HEK293 (cell line): ENCODE measurements at regions not wholly inside any gene's neighbourhood (a gene's known extent, or its start where the extent isn't known, plus 50 kb on each side); places are given as distances from the start of the nearest gene placed in this dataset.

Experiments
- CTCF ChIA-PET: fragments of 350-600 bp; formaldehyde crosslinking; extraction: SDS; loops from one replicate; lab custom pipeline; 2021; ENCODE audit warnings: antibody characterized with exemption; lab: Yijun Ruan, JAX
- POLR2A ChIA-PET: fragments of 300-600 bp; formaldehyde crosslinking; extraction: SDS; loops from one replicate; lab custom pipeline; 2020; ENCODE audit warnings: antibody characterized with exemption, inconsistent platforms; lab: Yijun Ruan, JAX
- H3K27ac ChIP-seq: fragments of 200-500 bp; sonication (Bioruptor generic); 2 replicates; pipeline ENCODE4 v1.5.1; 2014; ENCODE audit warnings: low read depth, low read length, control low read depth, inconsistent platforms; ENCODE audit errors: extremely low read depth
- H3K36me3 ChIP-seq, 2 experiments: fragments of 200-500 bp in 1 of 2; sonication (Bioruptor generic) in 1 of 2; 1 replicate in 1 of 2; 2 replicates in 1 of 2; pipeline ENCODE4 v1.5.1; 2014 to 2017; ENCODE audit warnings: inconsistent platforms in 2 of 2, low read length in 2 of 2; ENCODE audit not compliant: control insufficient read depth in 2 of 2, insufficient read depth in 1 of 2
- H3K4me1 ChIP-seq: fragments of 200-500 bp; sonication (Bioruptor generic); 2 replicates; pipeline ENCODE4 v1.5.1; 2014; ENCODE audit warnings: mild to moderate bottlenecking, low read length, inconsistent platforms; ENCODE audit not compliant: control insufficient read depth, insufficient read depth
- H3K4me3 ChIP-seq: 2 replicates; pipeline ENCODE4 v1.5.1; 2011; ENCODE audit warnings: low read depth, mild to moderate bottlenecking, control low read depth, low read length, moderate library complexity
- H3K9me3 ChIP-seq: fragments of 200-500 bp; sonication (Bioruptor generic); 2 replicates; pipeline ENCODE4 v1.5.1; 2014; ENCODE audit warnings: low read depth, low read length, inconsistent platforms; ENCODE audit not compliant: control insufficient read depth, insufficient read depth
- AEBP2 ChIP-seq: fragments of 450-650 bp; formaldehyde crosslinking; IDR thresholded peaks from 2 replicates; pipeline ENCODE4 v1.5.1; 2016; ENCODE audit warnings: missing biosample characterization, missing genetic modification characterization, borderline replicate concordance
- KLF1 ChIP-seq: fragments of 450-650 bp; formaldehyde crosslinking; IDR thresholded peaks from 2 replicates; pipeline ENCODE4 v1.5.1; 2016; ENCODE audit warnings: missing biosample characterization, missing genetic modification characterization
- KLF16 ChIP-seq: fragments of 450-650 bp; formaldehyde crosslinking; IDR thresholded peaks from 2 replicates; pipeline ENCODE4 v1.5.1; 2017; ENCODE audit warnings: missing biosample characterization, missing genetic modification characterization
- SETDB1 ChIP-seq: IDR thresholded peaks from one replicate; pipeline ENCODE4 v1.6.1; 2017; ENCODE audit warnings: mild to moderate bottlenecking, low read length, moderate library complexity, mixed read lengths; ENCODE audit not compliant: insufficient read length
- ZBTB10 ChIP-seq: fragments of 450-650 bp; formaldehyde crosslinking; IDR thresholded peaks from 2 replicates; pipeline ENCODE4 v1.5.1; 2016; ENCODE audit warnings: missing biosample characterization, missing genetic modification characterization
- ZNF132 ChIP-seq: fragments of 450-650 bp; formaldehyde crosslinking; IDR thresholded peaks from 2 replicates; pipeline ENCODE4 v1.5.1; 2017; ENCODE audit warnings: missing biosample characterization, missing genetic modification characterization, borderline replicate concordance
- ZNF26 ChIP-seq: fragments of 450-650 bp; formaldehyde crosslinking; IDR thresholded peaks from 2 replicates; pipeline ENCODE4 v1.5.1; 2016; ENCODE audit warnings: missing biosample characterization, missing genetic modification characterization
- ZNF280C ChIP-seq: fragments of 450-650 bp; formaldehyde crosslinking; IDR thresholded peaks from 2 replicates; pipeline ENCODE4 v1.5.1; 2016; ENCODE audit warnings: missing biosample characterization, missing genetic modification characterization
- ZNF311 ChIP-seq: fragments of 450-650 bp; formaldehyde crosslinking; IDR thresholded peaks from 2 replicates; pipeline ENCODE4 v1.5.1; 2017; ENCODE audit warnings: missing biosample characterization, missing genetic modification characterization, borderline replicate concordance
- ZNF473 ChIP-seq: fragments of 450-650 bp; formaldehyde crosslinking; IDR thresholded peaks from 2 replicates; pipeline ENCODE4 v1.5.1; 2017; ENCODE audit warnings: missing biosample characterization, missing genetic modification characterization
- ZNF518A ChIP-seq: fragments of 450-650 bp; formaldehyde crosslinking; conservative IDR thresholded peaks from 2 replicates; pipeline ENCODE4 v1.5.1; 2016; ENCODE audit warnings: low read depth, missing biosample characterization, missing genetic modification characterization
- ZNF571 ChIP-seq: fragments of 450-650 bp; formaldehyde crosslinking; IDR thresholded peaks from 2 replicates; pipeline ENCODE4 v1.5.0; 2017; ENCODE audit warnings: missing biosample characterization, missing genetic modification characterization
- ZNF830 ChIP-seq: fragments of 450-650 bp; IDR thresholded peaks from 2 replicates; pipeline ENCODE4 v1.5.0; 2018; ENCODE audit warnings: missing biosample characterization, missing genetic modification characterization, low read depth, mild to moderate bottlenecking, moderate library complexity
- TF ChIP-seq, protein P1 (sequence below): fragments of 450-650 bp; formaldehyde crosslinking; IDR thresholded peaks from 2 replicates; pipeline ENCODE4 v1.5.1; 2017; ENCODE audit warnings: missing biosample characterization, mild to moderate bottlenecking, missing genetic modification characterization, moderate library complexity

- Histone ChIP-seq H3K4me1 (peaks cover 24% of the 10 kb centered on the region), H3K36me3 (no peaks in the 10 kb centered on the region; a peak in 1 of 3 replicates), H3K9me3 (no peaks in the 10 kb centered on the region), H3K4me3 (no peak overlapping the region), H3K27ac (no peak overlapping the region)
- POLR2A ChIA-PET: no interaction called here
- TF ChIP-seq ZNF280C (tag by site-specific recombination) (no peak), KLF1 (tag by site-specific recombination) (no peak), ZBTB10 (tag by site-specific recombination) (no peak), SETDB1 (no peak), ZNF26 (no peak), ZNF518A (no peak), ZNF473 (no peak), ZNF830 (tag by site-specific recombination) (no peak), ZNF132 (tag by site-specific recombination) (no peak), KLF16 (tag by site-specific recombination) (no peak), ZNF571 (tag by site-specific recombination) (no peak), ZNF311 (tag by site-specific recombination) (no peak), AEBP2 (no peak)
- TF ChIP-seq, protein P1, sequence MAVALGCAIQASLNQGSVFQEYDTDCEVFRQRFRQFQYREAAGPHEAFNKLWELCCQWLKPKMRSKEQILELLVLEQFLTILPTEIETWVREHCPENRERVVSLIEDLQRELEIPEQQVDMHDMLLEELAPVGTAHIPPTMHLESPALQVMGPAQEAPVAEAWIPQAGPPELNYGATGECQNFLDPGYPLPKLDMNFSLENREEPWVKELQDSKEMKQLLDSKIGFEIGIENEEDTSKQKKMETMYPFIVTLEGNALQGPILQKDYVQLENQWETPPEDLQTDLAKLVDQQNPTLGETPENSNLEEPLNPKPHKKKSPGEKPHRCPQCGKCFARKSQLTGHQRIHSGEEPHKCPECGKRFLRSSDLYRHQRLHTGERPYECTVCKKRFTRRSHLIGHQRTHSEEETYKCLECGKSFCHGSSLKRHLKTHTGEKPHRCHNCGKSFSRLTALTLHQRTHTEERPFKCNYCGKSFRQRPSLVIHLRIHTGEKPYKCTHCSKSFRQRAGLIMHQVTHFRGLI (tag by site-specific recombination): no peak
- CTCF ChIA-PET: interaction anchor here (0.6 to 1.5 kb wide), 2 partner anchors 11 to 38 kb away, joined by 4 read pairs; no protein-coding TSS in a partner anchor
These were observed 400.0 kb downstream of the SOX9 start for GRCh38 chr17:72520665-72521303.
